Glomerular visceral epithelial cell (primary cell): ENCODE measurements at regions not wholly inside any gene's neighbourhood (a gene's known extent, or its start where the extent isn't known, plus 50 kb on each side); places are given as distances from the start of the nearest gene placed in this dataset.
A peak's percentile ranks its signal among the peaks of the same experiment; 100 is the strongest.
"Not testable (repeated sequence)": the region's sequence is repeated elsewhere in the genome, so short reads cannot be mapped to it uniquely, and the experiment has no call there.

Source experiments
- DNase-seq: peaks from one replicate; pipeline ENCODE4 v3.0.0-alpha.2; 2016; ENCODE audit errors: extremely low spot score

- DNase-seq = no peak
These were observed 113.9 kb upstream of the GRM7 start for GRCh38 chr3:6747017-6747416.

DNA sequence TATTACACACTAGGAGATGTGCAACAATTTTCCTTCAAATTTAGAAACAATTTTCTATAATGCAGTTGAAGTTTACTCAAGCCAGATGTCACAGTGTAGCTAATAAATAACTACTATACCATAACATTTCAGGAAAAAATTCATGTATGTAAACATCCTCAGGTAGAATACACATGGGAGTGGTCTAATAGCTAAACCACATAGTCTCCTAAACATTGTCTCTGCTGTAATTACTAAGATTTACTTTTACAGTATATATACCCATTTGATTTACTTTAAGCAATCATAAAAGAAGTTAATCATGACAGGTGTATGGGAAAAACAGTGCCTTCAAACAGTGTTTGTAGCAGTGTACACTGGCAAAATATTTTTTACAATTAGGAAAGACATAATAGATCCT is 110.1 kb upstream of the GRM7 start:
- DNase-seq = no peak

- DNase-seq = no peak
These were observed 107.4 kb upstream of the GRM7 start for GRCh38 chr3:6753536-6753935.

DNA sequence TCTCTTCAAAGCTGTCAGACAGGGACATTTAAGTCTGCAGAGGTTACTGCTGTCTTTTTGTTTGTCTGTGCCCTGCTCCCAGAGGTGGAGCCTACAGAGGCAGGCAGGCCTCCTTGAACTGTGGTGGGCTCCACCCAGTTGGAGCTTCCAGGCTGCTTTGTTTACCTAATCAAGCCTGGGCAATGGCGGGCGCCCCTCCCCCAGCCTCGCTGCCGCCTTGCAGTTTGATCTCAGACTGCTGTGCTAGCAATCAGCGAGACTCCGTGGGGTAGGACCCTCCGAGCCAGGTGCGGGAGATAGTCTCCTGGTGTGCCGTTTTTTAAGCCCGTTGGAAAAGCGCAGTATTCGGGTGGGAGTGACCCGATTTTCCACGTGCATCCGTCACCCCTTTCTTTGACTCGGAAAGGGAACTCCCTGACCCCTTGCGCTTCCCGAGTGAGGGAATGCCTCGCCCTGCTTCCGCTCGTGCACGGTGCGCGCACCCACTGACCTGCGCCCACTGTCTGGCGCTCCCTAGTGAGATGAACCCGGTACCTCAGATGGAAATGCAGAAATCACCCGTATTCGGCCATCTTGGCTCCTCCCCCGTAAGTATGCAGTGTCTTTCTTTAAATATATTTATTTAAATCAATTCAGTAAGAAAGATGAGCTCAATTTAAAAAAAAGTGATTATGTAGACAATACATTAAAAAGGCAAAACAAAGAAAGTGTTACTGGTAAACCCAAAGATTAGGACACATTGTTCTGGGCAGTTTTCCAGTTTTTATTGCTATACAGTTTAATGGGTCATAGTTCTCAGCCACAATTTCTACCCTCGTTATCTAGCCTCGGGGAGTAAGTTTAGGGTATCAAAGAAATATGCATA is 91.2 kb upstream of the GRM7 start:
- DNase-seq = not testable (repeated sequence)

DNA sequence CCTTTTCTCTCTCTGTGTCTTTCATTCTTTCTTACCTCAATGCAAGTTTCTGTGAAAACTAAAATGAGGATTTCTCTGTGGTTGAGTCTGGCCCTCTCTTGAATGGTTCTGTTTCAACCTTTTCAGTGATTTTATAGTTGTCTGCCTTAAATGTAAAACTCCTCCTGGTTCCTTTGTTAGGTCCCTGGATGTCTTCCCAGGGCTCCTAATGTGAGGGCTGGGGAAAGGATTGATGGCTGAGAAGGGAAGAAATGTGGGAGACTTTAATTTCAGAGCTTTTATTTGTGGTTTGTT is 90.6 kb upstream of the GRM7 start:
- DNase-seq = no peak

DNA sequence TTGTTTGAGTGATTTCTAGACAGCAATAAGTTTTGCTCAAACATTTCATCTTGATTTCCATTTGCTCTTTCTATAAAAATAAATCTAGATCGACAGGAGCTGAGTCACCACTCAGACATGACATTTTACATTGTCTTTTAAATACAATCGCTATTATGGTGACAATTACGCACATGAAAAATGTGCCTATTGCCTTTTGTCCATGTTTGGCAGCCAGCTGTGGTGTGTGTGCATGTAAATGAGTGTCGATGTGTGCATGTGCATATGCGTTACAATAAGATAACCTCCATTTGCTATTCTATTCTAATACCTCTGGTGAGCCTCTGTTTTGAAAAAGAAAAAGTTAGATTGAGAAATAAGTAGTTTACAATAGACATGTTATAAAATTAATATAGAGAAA is 89.7 kb upstream of the GRM7 start:
- DNase-seq = no peak

DNA sequence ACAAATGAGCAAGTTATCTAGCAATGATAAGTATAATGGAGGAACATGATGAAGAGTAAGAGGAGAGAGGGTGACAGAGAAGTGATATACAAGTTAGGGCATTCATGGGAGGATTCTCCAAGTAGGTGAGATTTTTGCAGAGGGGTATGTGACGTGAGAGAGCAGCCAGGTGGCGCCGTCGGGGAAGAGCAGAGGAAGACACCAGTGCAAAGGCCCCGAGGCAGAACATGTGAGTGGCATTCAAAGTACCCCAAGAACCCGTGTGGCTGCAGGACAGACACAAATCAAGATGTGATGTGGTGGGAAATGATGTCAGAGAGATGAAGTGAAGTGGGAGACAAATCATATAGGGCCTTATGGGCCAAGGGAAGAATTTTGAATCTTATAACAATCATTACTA is 81.8 kb upstream of the GRM7 start:
- DNase-seq = no peak

GRCh38 chr3:6781092-6781491 is 79.8 kb upstream of the GRM7 start:
- DNase-seq = no peak

DNA sequence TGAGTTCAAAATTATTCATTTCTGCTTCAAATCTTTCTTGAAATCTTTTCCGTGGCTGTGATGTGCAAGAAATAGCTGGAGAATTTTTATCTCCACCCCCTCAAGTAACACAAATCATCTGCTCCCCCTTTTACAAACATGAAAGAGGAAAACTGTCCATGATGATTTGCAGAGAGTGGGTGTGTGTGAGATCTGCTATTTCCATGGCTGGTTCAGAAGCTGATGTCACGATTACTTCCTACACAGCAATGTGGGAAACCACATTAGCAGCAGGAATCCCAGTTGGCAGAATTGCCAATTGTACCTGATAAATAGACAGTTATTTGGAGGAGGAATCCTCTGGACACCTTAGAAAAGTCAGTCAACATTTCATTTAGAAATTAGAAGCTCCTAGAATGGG is 75.2 kb upstream of the GRM7 start:
- DNase-seq = no peak

- no peak for DNase-seq
These were observed 69.8 kb upstream of the GRM7 start for GRCh38 chr3:6791161-6791560.

DNA sequence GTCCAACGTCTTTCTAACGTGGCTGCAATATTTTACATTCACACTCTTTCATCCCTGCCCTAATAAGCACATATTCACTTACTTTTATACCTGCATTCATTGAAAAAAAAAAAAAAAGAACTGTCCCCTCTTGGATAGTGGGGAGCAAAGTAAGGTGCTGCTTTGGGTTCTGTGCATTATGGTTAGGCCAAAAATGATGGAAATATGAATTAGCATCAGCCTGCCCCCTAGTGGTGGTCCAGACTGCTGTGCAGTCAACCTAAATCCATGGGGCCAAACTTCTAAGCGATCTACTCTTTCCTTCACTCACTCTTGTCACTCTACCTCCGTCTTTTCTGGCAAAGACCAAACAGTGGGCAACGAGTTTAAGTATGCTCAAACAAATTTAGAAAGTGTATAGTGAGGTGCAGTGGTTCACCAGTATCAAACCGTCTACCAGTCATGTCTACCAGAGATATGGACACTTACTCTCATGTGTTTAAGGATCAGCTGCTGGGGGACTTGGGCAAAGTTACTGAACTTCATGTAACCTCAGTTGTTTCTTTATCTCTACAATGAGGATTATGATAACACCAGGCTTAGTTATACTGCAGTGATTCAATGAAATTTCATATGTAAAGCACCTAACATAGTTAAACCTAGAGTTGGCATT is 61.5 kb upstream of the GRM7 start:
- no peak for DNase-seq

GRCh38 chr3:6803619-6804018 is 57.3 kb upstream of the GRM7 start:
- DNase-seq = no peak

GRCh38 chr3:6805236-6805635 is 55.7 kb upstream of the GRM7 start:
- peak; percentile 2 for DNase-seq

- no peak for DNase-seq
These were observed 53.9 kb upstream of the GRM7 start for GRCh38 chr3:6806991-6807390.

- peak; percentile 25 for DNase-seq
These were observed 52.8 kb upstream of the GRM7 start for GRCh38 chr3:6807967-6808588.

GRCh38 chr3:6809349-6809748 is 51.6 kb upstream of the GRM7 start:
- DNase-seq = no peak
